ENCODE measurements at regions not wholly inside any gene's neighbourhood (a gene's known extent, or its start where the extent isn't known, plus 50 kb on each side); places are given as distances from the start of the nearest gene placed in this dataset.

GRCh38 chr13:34230271-34230670, 412.3 kb downstream of the RFC3 start:
- H3K9me3 Mint-ChIP-seq: peaks cover 3 to 22% (median 13%) of the 10 kb centered on the region in 9 donors

GRCh38 chr13:34241332-34241731, 423.4 kb downstream of the RFC3 start:
- DNase-seq (no peak), ATAC-seq (no peak)
- Mint-ChIP-seq H3K36me3 (no peaks in the 10 kb centered on the region), H3K9me3 (peaks cover 0 to 9% (median 4%) of the 10 kb centered on the region in 9 donors), H3K4me3 (no peak overlapping the region), H3K27me3 (peaks cover 0 to 7% (median 3%) of the 10 kb centered on the region in 5 donors), H3K27ac (no peak overlapping the region), H3K4me1 (no peaks in the 10 kb centered on the region)
- POLR2A ChIA-PET: no interaction called here

More at GRCh38 chr13:34230271-34230670, 412.3 kb downstream of the RFC3 start:
- H3K4me1 Mint-ChIP-seq: no peaks in the 10 kb centered on the region
- no peak overlapping the region for H3K4me3 Mint-ChIP-seq
- ATAC-seq (no peak), DNase-seq (no peak)
- POLR2A ChIA-PET: no interaction called here
- H3K27ac Mint-ChIP-seq: no peak overlapping the region
- peaks cover 0 to 4% (median 0%) of the 10 kb centered on the region in 3 donors for H3K36me3 Mint-ChIP-seq
- H3K27me3 Mint-ChIP-seq: no peaks in the 10 kb centered on the region

GRCh38 chr13:34243403-34243802, 425.5 kb downstream of the RFC3 start:
- Mint-ChIP-seq H3K27ac (no peak overlapping the region), H3K27me3 (peaks cover 0 to 7% (median 3%) of the 10 kb centered on the region in 5 donors), H3K9me3 (peaks cover 0 to 7% (median 0%) of the 10 kb centered on the region in 9 donors), H3K36me3 (no peaks in the 10 kb centered on the region), H3K4me3 (no peak overlapping the region), H3K4me1 (no peaks in the 10 kb centered on the region)
- no peak for ATAC-seq
- POLR2A ChIA-PET: no interaction called here
- no peak for DNase-seq

GRCh38 chr13:34246511-34246910, 428.6 kb downstream of the RFC3 start:
- DNase-seq: no peak
- no peak for ATAC-seq
- Mint-ChIP-seq H3K4me3 (no peak overlapping the region), H3K9me3 (peaks cover 0 to 4% (median 0%) of the 10 kb centered on the region in 9 donors), H3K27me3 (peaks cover 0 to 6% (median 3%) of the 10 kb centered on the region in 5 donors), H3K4me1 (no peaks in the 10 kb centered on the region), H3K27ac (no peak overlapping the region), H3K36me3 (no peaks in the 10 kb centered on the region)
- POLR2A ChIA-PET: no interaction called here

- H3K27ac Mint-ChIP-seq: no peak overlapping the region
- no peaks in the 10 kb centered on the region for H3K4me1 Mint-ChIP-seq
- ATAC-seq: no peak
- H3K36me3 Mint-ChIP-seq: no peaks in the 10 kb centered on the region
- H3K4me3 Mint-ChIP-seq: no peak overlapping the region
- DNase-seq: no peak
- H3K27me3 Mint-ChIP-seq: peaks cover 0 to 3% (median 3%) of the 10 kb centered on the region in 5 donors
- H3K9me3 Mint-ChIP-seq: peaks cover 0 to 4% (median 0%) of the 10 kb centered on the region in 9 donors
- POLR2A ChIA-PET: no interaction called here
Measured at GRCh38 chr13:34247596-34247995, 429.6 kb downstream of the RFC3 start.

GRCh38 chr13:34249546-34250039, 431.6 kb downstream of the RFC3 start:
- Mint-ChIP-seq H3K27ac (no peak overlapping the region), H3K4me3 (no peak overlapping the region), H3K4me1 (no peaks in the 10 kb centered on the region), H3K9me3 (peaks cover 0 to 11% (median 3%) of the 10 kb centered on the region in 9 donors), H3K36me3 (no peaks in the 10 kb centered on the region), H3K27me3 (peaks cover 2 to 9% (median 3%) of the 10 kb centered on the region in 5 donors)
- POLR2A ChIA-PET: no interaction called here
- ATAC-seq: no peak
- DNase-seq: no peak

GRCh38 chr13:34250151-34250670, 432.3 kb downstream of the RFC3 start:
- Mint-ChIP-seq H3K36me3 (no peaks in the 10 kb centered on the region), H3K9me3 (peaks cover 0 to 12% (median 4%) of the 10 kb centered on the region in 9 donors), H3K4me3 (no peak overlapping the region), H3K27ac (no peak overlapping the region), H3K27me3 (peaks cover 2 to 9% (median 3%) of the 10 kb centered on the region in 5 donors), H3K4me1 (no peaks in the 10 kb centered on the region)
- DNase-seq: no peak
- ATAC-seq: no peak
- POLR2A ChIA-PET: no interaction called here

GRCh38 chr13:34254366-34254765, 436.4 kb downstream of the RFC3 start:
- POLR2A ChIA-PET: no interaction called here
- peaks cover 0 to 35% (median 8%) of the 10 kb centered on the region in 9 donors for H3K9me3 Mint-ChIP-seq
- peaks cover 2 to 20% (median 9%) of the 10 kb centered on the region in 5 donors for H3K27me3 Mint-ChIP-seq
- DNase-seq (no peak), ATAC-seq (no peak)
- peaks cover 0 to 22% (median under 1%) of the 10 kb centered on the region in 4 donors for H3K4me1 Mint-ChIP-seq
- H3K27ac Mint-ChIP-seq: no peak overlapping the region
- no peak overlapping the region for H3K4me3 Mint-ChIP-seq
- H3K36me3 Mint-ChIP-seq: no peaks in the 10 kb centered on the region

- Mint-ChIP-seq H3K27ac (peak overlapping the region in 1 of 10 donors; percentile 16), H3K9me3 (peaks cover 0 to 48% (median 8%) of the 10 kb centered on the region in 9 donors), H3K4me1 (peaks cover 0 to 22% (median under 1%) of the 10 kb centered on the region in 4 donors), H3K4me3 (no peak overlapping the region), H3K36me3 (no peaks in the 10 kb centered on the region), H3K27me3 (peaks cover 2 to 20% (median 9%) of the 10 kb centered on the region in 5 donors)
- POLR2A ChIA-PET: no interaction called here
- ATAC-seq (no peak), DNase-seq (no peak)
Measured at GRCh38 chr13:34255711-34256110, 437.8 kb downstream of the RFC3 start.

- DNase-seq: no peak
- POLR2A ChIA-PET: no interaction called here
Measured at GRCh38 chr13:34256236-34256635, 438.3 kb downstream of the RFC3 start.

GRCh38 chr13:34257966-34258365, 440.0 kb downstream of the RFC3 start:
- H3K27me3 Mint-ChIP-seq: peaks cover 0 to 17% (median 9%) of the 10 kb centered on the region in 5 donors
- DNase-seq: no peak
- POLR2A ChIA-PET: no interaction called here
- H3K4me3 Mint-ChIP-seq: no peak overlapping the region
- ATAC-seq: no peak
- H3K9me3 Mint-ChIP-seq: peaks cover 0 to 45% (median 7%) of the 10 kb centered on the region in 9 donors
- H3K4me1 Mint-ChIP-seq: peaks cover 0 to 22% (median under 1%) of the 10 kb centered on the region in 4 donors
- no peak overlapping the region for H3K27ac Mint-ChIP-seq
- no peaks in the 10 kb centered on the region for H3K36me3 Mint-ChIP-seq

More at GRCh38 chr13:34256236-34256635, 438.3 kb downstream of the RFC3 start:
- Mint-ChIP-seq H3K4me3 (no peak overlapping the region), H3K27ac (no peak overlapping the region), H3K27me3 (peaks cover 2 to 19% (median 9%) of the 10 kb centered on the region in 5 donors), H3K36me3 (no peaks in the 10 kb centered on the region), H3K4me1 (peaks cover 0 to 22% (median under 1%) of the 10 kb centered on the region in 4 donors), H3K9me3 (peaks cover 0 to 48% (median 8%) of the 10 kb centered on the region in 9 donors)
- no peak for ATAC-seq

GRCh38 chr13:34258646-34259386, 440.9 kb downstream of the RFC3 start:
- no peak overlapping the region for H3K4me3 Mint-ChIP-seq
- POLR2A ChIA-PET: no interaction called here
- ATAC-seq: no peak

GRCh38 chr13:34263681-34264080, 445.7 kb downstream of the RFC3 start:
- H3K4me1 Mint-ChIP-seq: peaks cover 0 to 2% (median 0%) of the 10 kb centered on the region in 4 donors
- H3K27me3 Mint-ChIP-seq: peaks cover 0 to 2% (median 1%) of the 10 kb centered on the region in 5 donors
- H3K4me3 Mint-ChIP-seq: no peak overlapping the region
- no peaks in the 10 kb centered on the region for H3K36me3 Mint-ChIP-seq
- ATAC-seq (no peak), DNase-seq (no peak)
- H3K27ac Mint-ChIP-seq: no peak overlapping the region
- POLR2A ChIA-PET: no interaction called here
- H3K9me3 Mint-ChIP-seq: peaks cover 0 to 20% (median 2%) of the 10 kb centered on the region in 9 donors

More at GRCh38 chr13:34258646-34259386, 440.9 kb downstream of the RFC3 start:
- no peaks in the 10 kb centered on the region for H3K36me3 Mint-ChIP-seq
- H3K27me3 Mint-ChIP-seq: peaks cover 0 to 12% (median 9%) of the 10 kb centered on the region in 5 donors
- no peak for DNase-seq
- no peak overlapping the region for H3K27ac Mint-ChIP-seq
- peaks cover 0 to 37% (median 3%) of the 10 kb centered on the region in 9 donors for H3K9me3 Mint-ChIP-seq
- H3K4me1 Mint-ChIP-seq: peaks cover 0 to 22% (median under 1%) of the 10 kb centered on the region in 4 donors

Data from naive thymus-derived CD8-positive, alpha-beta T cell (primary cell).